Right atrium auricular region (tissue), 2 donors: ENCODE measurements at regions not wholly inside any gene's neighbourhood (a gene's known extent, or its start where the extent isn't known, plus 50 kb on each side); places are given as distances from the start of the nearest gene placed in this dataset.
"Not testable (repeated sequence)": the region's sequence is repeated elsewhere in the genome, so short reads cannot be mapped to it uniquely, and the experiment has no call there.

Experiments
- DNase-seq: peaks from one replicate; pipeline ENCODE4 v3.0.0-alpha.2; 2019; ENCODE audit warnings: low spot score
- H3K27ac ChIP-seq, 2 donors: fragments of 200-600 bp; sonication (generic); 1 replicate in 1 of 2; 2 replicates in 1 of 2; pipeline ENCODE4 v1.5.1; 2016 to 2019
- H3K27me3 ChIP-seq, 2 donors: fragments of 200-600 bp; sonication (generic); one replicate each; pipeline versions ENCODE4 v1.5.1 to v1.6.0; 2017 to 2019
- H3K36me3 ChIP-seq: fragments of 200-600 bp; sonication (generic); one replicate; pipeline ENCODE4 v1.5.1; 2016
- H3K4me1 ChIP-seq, 2 donors: fragments of 200-600 bp; sonication (generic); one replicate each; pipeline versions ENCODE4 v1.5.1 to v1.6.0; 2017 to 2019
- H3K4me3 ChIP-seq, 2 donors: fragments of 200-600 bp; sonication (generic); 1 replicate in 1 of 2; 2 replicates in 1 of 2; pipeline ENCODE4 v1.5.1; 2017 to 2019; ENCODE audit warnings: mild to moderate bottlenecking in 1 of 2, moderate library complexity in 1 of 2
- H3K9me3 ChIP-seq, 2 donors: fragments of 200-600 bp; sonication (generic); one replicate each; pipeline ENCODE4 v1.5.1; 2019
- TF ChIP-seq, protein P1 (sequence below), 2 donors: fragments of 200-600 bp; sonication (generic); IDR thresholded peaks; one replicate each; pipeline ENCODE4 v1.5.1; 2019; ENCODE audit warnings: antibody characterized with exemption in 2 of 2

DNA sequence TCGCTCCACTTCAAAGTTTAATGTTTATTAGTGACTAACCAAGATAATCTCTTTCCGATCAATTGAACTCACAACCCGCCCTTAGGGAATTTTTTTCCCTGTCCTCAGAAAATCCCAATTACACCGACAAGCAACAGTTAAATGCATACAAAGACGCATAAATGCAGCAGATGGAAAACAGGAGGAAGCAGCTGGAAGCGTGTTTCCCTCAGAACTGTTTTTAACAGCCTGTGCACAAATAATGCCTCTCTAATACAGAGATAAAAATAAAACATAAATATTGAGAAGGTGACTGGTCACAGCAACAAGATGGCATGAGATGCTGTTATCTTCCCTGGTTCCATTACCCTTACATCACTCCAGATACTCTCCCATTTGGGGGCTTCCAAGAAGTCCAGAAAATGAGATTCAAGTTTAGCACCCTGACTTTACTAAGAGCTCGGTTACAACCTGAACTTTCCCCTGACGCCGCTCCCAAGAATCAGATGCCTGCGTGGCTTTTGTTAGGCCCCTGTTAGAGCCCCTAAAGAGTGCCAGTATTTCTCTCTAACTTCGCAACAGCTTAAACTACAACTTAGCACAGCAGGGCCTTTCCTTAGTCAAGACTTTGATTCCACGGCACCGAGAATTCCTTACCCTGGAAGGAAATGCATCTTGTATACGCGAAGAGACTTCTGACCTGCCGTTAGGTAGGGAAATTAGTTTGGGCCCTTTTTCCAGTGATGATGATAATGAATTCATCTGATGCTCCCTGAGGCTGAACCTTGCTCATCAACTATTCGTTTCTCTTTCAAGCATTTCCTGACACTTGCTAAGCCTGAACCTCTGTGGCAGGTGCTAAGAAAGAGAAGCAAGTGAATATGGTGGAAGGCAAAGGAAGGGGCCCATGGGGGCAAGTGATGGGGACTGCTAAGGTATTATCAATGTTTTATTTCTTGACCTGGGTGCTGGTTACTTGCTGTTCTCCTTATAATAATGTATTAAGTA lies 137.7 kb upstream of the SMYD2 start:
- TF ChIP-seq, protein P1, sequence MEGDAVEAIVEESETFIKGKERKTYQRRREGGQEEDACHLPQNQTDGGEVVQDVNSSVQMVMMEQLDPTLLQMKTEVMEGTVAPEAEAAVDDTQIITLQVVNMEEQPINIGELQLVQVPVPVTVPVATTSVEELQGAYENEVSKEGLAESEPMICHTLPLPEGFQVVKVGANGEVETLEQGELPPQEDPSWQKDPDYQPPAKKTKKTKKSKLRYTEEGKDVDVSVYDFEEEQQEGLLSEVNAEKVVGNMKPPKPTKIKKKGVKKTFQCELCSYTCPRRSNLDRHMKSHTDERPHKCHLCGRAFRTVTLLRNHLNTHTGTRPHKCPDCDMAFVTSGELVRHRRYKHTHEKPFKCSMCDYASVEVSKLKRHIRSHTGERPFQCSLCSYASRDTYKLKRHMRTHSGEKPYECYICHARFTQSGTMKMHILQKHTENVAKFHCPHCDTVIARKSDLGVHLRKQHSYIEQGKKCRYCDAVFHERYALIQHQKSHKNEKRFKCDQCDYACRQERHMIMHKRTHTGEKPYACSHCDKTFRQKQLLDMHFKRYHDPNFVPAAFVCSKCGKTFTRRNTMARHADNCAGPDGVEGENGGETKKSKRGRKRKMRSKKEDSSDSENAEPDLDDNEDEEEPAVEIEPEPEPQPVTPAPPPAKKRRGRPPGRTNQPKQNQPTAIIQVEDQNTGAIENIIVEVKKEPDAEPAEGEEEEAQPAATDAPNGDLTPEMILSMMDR (IDR thresholded peaks at IDR 0.05) = no peak
- no peaks in the 10 kb centered on the region for H3K9me3 ChIP-seq
- H3K36me3 ChIP-seq = no peaks in the 10 kb centered on the region
- H3K4me1 ChIP-seq = no peaks in the 10 kb centered on the region
- no peak overlapping the region for H3K27ac ChIP-seq
- DNase-seq = no peak
- no peaks in the 10 kb centered on the region for H3K27me3 ChIP-seq
- H3K4me3 ChIP-seq = no peak overlapping the region

DNA sequence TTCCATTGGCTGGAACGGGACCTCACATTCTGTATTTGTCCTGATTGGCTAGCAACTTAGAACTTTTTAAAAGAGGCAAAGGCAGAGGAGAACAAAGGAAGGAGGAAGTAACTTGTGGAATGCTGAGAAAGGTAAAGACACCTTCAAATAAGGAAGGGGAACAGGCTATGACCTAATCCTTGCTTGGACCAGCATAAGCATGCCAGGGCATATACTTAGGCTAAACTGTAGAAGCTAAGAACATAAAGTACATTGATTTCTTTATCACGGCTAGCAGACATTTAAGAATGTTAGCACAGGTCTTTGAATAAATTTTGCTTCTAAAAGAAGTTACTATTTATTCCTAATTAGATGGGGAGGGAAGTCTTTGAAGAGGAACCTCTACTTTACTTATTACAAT lies 136.4 kb upstream of the SMYD2 start:
- not testable (repeated sequence) for H3K9me3 ChIP-seq, H3K4me3 ChIP-seq, DNase-seq, H3K27me3 ChIP-seq, H3K4me1 ChIP-seq, H3K27ac ChIP-seq, H3K36me3 ChIP-seq

DNA sequence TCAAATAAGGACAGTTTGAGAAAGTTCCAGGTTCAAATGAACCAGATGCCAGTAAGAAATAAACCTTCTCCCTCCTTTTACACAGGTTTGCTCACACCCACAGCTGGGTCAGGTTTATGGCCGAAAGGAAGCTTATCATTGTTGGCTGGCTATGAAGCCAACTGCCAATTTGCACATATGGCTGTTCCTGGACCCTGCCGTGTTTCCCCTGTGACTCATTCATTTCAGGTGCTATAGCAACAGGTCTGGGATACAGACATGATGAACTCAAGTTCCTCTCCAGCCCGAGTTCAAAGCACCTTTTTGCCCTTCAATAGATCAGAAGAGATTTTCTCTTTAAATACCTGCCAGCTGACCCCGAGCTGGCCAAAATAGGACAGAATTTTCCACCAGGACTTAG lies 134.4 kb upstream of the SMYD2 start:
- H3K9me3 ChIP-seq = no peaks in the 10 kb centered on the region
- H3K27ac ChIP-seq = no peak overlapping the region
- TF ChIP-seq, protein P1 (IDR thresholded peaks at IDR 0.05) = no peak

DNA sequence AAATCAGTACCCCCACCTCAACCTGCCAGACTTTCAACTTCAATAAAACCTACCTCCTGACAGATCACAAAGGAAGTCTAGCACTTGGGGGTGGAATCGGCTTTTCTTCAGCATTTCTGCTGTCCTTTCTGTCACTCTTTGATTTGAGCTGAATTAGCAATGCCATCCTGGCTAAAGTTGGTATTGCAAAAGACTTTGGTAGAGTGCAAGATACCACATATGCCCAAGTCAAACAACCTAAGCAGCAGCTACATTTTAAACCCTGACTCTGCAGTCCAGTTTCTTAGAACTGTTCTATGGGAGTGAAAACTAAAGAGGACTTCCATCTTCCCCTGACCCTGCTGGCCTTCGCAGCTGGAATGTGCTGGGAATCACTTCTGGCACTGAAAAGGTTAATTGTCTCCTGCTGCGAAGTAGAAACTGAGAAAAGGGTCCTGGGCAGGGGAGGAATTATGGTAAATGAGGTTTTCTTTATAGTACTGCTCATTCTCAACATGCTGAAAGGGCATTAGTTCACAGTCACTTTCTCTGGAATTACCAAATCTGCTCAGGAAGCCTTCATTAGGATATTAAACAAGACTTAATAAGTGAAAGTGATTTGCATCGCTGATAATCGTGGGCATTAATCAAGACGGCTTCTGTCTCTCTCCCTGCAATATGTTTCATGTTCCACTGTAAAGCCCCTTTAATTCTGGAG lies 126.2 kb upstream of the SMYD2 start:
- no peak overlapping the region for H3K4me3 ChIP-seq
- no peaks in the 10 kb centered on the region for H3K36me3 ChIP-seq
- TF ChIP-seq, protein P1 (IDR thresholded peaks at IDR 0.05) = no peak
- DNase-seq = no peak
- H3K9me3 ChIP-seq = no peaks in the 10 kb centered on the region
- no peak overlapping the region for H3K27ac ChIP-seq
- H3K4me1 ChIP-seq = no peaks in the 10 kb centered on the region
- H3K27me3 ChIP-seq = no peaks in the 10 kb centered on the region

More for the DNA sequence above, 134.4 kb upstream of the SMYD2 start:
- H3K36me3 ChIP-seq = no peaks in the 10 kb centered on the region
- no peaks in the 10 kb centered on the region for H3K4me1 ChIP-seq
- H3K4me3 ChIP-seq = no peak overlapping the region
- no peaks in the 10 kb centered on the region for H3K27me3 ChIP-seq
- DNase-seq = no peak

DNA sequence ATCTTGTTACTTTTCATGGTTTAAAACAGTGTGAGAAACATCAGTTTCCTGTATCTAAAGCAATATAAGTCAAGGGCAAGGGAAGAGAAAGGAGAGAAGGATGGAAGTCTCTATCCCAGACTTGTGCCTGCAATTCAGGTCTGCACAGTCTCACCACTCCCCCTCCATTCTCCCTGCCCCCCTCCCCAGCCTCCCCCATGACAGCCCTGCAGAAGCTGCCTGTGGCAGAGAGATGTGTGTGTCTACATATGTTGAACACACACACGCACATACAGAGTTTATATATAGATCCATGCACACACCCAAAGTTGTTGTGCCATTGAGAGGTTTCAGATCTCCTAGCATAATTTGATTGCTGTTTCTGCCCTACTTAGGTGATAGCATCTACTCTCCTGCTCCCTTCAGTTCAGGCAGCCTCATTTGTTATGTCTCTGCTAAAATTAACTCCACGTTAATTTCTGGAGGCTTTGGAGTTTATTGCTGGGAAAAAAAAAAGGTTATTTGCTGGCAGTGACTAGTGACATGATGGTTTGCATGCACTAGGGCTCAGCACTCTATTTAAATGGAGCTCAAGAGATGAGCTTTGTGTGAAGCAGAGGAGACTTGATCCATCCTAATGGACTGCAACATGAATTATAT lies 124.9 kb upstream of the SMYD2 start:
- Histone ChIP-seq H3K4me1 (no peaks in the 10 kb centered on the region), H3K9me3 (no peaks in the 10 kb centered on the region), H3K4me3 (no peak overlapping the region), H3K27me3 (no peaks in the 10 kb centered on the region), H3K36me3 (no peaks in the 10 kb centered on the region), H3K27ac (no peak overlapping the region)
- TF ChIP-seq, protein P1 (IDR thresholded peaks at IDR 0.05) = no peak
- no peak for DNase-seq

DNA sequence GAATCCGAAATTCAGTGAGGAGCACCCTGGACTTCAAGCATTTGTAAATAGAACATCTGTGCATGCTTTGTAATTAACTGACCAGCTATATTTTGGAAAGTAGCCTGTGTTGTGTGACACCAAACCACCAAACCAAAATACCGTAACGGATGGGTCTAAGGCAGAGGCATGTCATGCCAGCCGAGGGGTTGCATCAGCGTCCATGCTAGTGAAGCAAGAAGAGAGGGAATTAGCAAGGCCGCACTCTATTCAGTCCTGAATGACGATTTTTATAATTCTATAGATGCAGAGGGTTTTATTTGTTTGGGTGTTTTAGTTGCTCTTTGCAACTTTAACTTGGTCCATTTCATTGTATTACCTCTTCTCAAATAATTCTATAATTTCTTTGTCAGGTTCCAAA lies 116.8 kb upstream of the SMYD2 start:
- H3K27me3 ChIP-seq = no peaks in the 10 kb centered on the region
- DNase-seq = no peak
- TF ChIP-seq, protein P1 (IDR thresholded peaks at IDR 0.05) = no peak

More for the DNA sequence above, 116.8 kb upstream of the SMYD2 start:
- Histone ChIP-seq H3K4me1 (no peaks in the 10 kb centered on the region), H3K27ac (no peak overlapping the region), H3K4me3 (no peak overlapping the region), H3K36me3 (no peaks in the 10 kb centered on the region), H3K9me3 (no peaks in the 10 kb centered on the region)
